NCI-H2107 treated with DMSO at 0.1 percent for 48 hours (cell line): ENCODE measurements at regions not wholly inside any gene's neighbourhood (a gene's known extent, or its start where the extent isn't known, plus 50 kb on each side); places are given as distances from the start of the nearest gene placed in this dataset.

Experiments
- DNase-seq: peaks from one replicate; lab custom pipeline; 2025; ENCODE audit not compliant: unreplicated experiment; lab: John Stamatoyannopoulos, UW

GRCh38 chr3:40848421-40848820 lies 323.7 kb downstream of the ZNF621 start:
- no peak for DNase-seq

- DNase-seq = no peak
Measured at GRCh38 chr3:40850861-40851260, 326.1 kb downstream of the ZNF621 start.

GRCh38 chr3:40851836-40852235 lies 327.1 kb downstream of the ZNF621 start:
- DNase-seq = no peak

- DNase-seq = no peak
Measured at GRCh38 chr3:40852712-40853111, 328.0 kb downstream of the ZNF621 start.

- no peak for DNase-seq
Measured at GRCh38 chr3:40853474-40853873, 328.7 kb downstream of the ZNF621 start.

GRCh38 chr3:40855871-40856270 lies 331.1 kb downstream of the ZNF621 start:
- no peak for DNase-seq

- no peak for DNase-seq
Measured at GRCh38 chr3:40858364-40859115, 333.8 kb downstream of the ZNF621 start.

GRCh38 chr3:40862946-40863345 lies 336.4 kb upstream of the CTNNB1 start:
- DNase-seq = no peak

- no peak for DNase-seq
Measured at GRCh38 chr3:40864146-40864782, 335.0 kb upstream of the CTNNB1 start.

- no peak for DNase-seq
Measured at GRCh38 chr3:40864915-40865314, 334.4 kb upstream of the CTNNB1 start.

GRCh38 chr3:40867797-40868196 lies 331.5 kb upstream of the CTNNB1 start:
- DNase-seq = no peak

- no peak for DNase-seq
Measured at GRCh38 chr3:40869013-40869412, 330.3 kb upstream of the CTNNB1 start.

GRCh38 chr3:40869939-40870338 lies 329.4 kb upstream of the CTNNB1 start:
- no peak for DNase-seq

- no peak for DNase-seq
Measured at GRCh38 chr3:40871394-40871793, 327.9 kb upstream of the CTNNB1 start.

GRCh38 chr3:40872258-40872920 lies 326.9 kb upstream of the CTNNB1 start:
- DNase-seq = no peak

GRCh38 chr3:40873476-40873875 lies 325.8 kb upstream of the CTNNB1 start:
- peak; percentile 47 for DNase-seq

GRCh38 chr3:40873934-40874699 lies 325.2 kb upstream of the CTNNB1 start:
- no peak for DNase-seq

GRCh38 chr3:40875581-40875980 lies 323.7 kb upstream of the CTNNB1 start:
- DNase-seq = peak; percentile 34

GRCh38 chr3:40876009-40876408 lies 323.3 kb upstream of the CTNNB1 start:
- DNase-seq = no peak

- DNase-seq = no peak
Measured at GRCh38 chr3:40876496-40876895, 322.8 kb upstream of the CTNNB1 start.
